Liver (tissue), 8 donors: ENCODE measurements at regions not wholly inside any gene's neighbourhood (a gene's known extent, or its start where the extent isn't known, plus 50 kb on each side); places are given as distances from the start of the nearest gene placed in this dataset.

Experiments used
- DNase-seq: peaks from one replicate; pipeline ENCODE4 v3.0.0-alpha.2; 2017; ENCODE audit warnings: low spot score
- H3K27ac ChIP-seq, 2 donors: one replicate each; pipeline ENCODE4 v1.7.0; 2013; ENCODE audit warnings: inconsistent platforms in 2 of 2, low read length in 2 of 2, control low read depth in 1 of 2, low read depth in 1 of 2, mild to moderate bottlenecking in 1 of 2
- H3K27me3 ChIP-seq, 4 donors: one replicate each; pipeline versions ENCODE4 v1.6.1 to v1.7.0; 2013; ENCODE audit warnings: low read length in 3 of 4, inconsistent platforms in 1 of 4, mild to moderate bottlenecking in 1 of 4, moderate library complexity in 1 of 4; ENCODE audit not compliant: control insufficient read depth in 4 of 4, insufficient read depth in 4 of 4
- H3K36me3 ChIP-seq, 4 donors: one replicate each; pipeline versions ENCODE4 v1.6.1 to v1.7.0; 2013; ENCODE audit warnings: low read length in 3 of 4, mild to moderate bottlenecking in 3 of 4, low read depth in 1 of 4, moderate library complexity in 1 of 4; ENCODE audit not compliant: control insufficient read depth in 4 of 4, insufficient read depth in 3 of 4
- H3K4me1 ChIP-seq, 4 donors: one replicate each; pipeline versions ENCODE4 v1.6.1 to v1.7.0; 2013; ENCODE audit warnings: low read length in 3 of 4, mild to moderate bottlenecking in 3 of 4, moderate library complexity in 1 of 4; ENCODE audit not compliant: control insufficient read depth in 4 of 4, insufficient read depth in 4 of 4
- H3K4me3 ChIP-seq, 3 donors: one replicate each; pipeline versions ENCODE4 v1.6.1 to v1.7.0; 2013; ENCODE audit warnings: low read length in 3 of 3, control low read depth in 1 of 3, low read depth in 1 of 3, mild to moderate bottlenecking in 1 of 3
- H3K9ac ChIP-seq, 2 donors: one replicate each; pipeline ENCODE4 v1.7.0; 2013; ENCODE audit warnings: low read length in 2 of 2, mild to moderate bottlenecking in 2 of 2, moderate library complexity in 2 of 2, control low read depth in 1 of 2, low read depth in 1 of 2
- H3K9me3 ChIP-seq, 4 donors: one replicate each; pipeline versions ENCODE4 v1.6.1 to v1.7.0; 2013; ENCODE audit warnings: low read length in 3 of 4; ENCODE audit not compliant: control insufficient read depth in 4 of 4
- ATF3 ChIP-seq: IDR thresholded peaks from 2 replicates; pipeline ENCODE4 v1.6.1; 2016; ENCODE audit warnings: antibody characterized with exemption
- CTCF ChIP-seq: fragments of 150-350 bp; IDR thresholded peaks from 2 replicates; pipeline ENCODE4 v1.5.1; 2017; ENCODE audit warnings: improper control_type of control experiment, low read depth, low read length; ENCODE audit not compliant: missing input control
- EGR1 ChIP-seq, 2 donors: IDR thresholded peaks; 2 replicates each; pipeline ENCODE4 v1.6.1; 2016 to 2018; ENCODE audit warnings: antibody characterized with exemption in 2 of 2, low read depth in 2 of 2
- FOXA1 ChIP-seq: IDR thresholded peaks from 2 replicates; pipeline ENCODE4 v1.6.1; 2016; ENCODE audit warnings: antibody characterized with exemption
- FOXA2 ChIP-seq: IDR thresholded peaks from 2 replicates; pipeline ENCODE4 v1.6.1; 2016; ENCODE audit warnings: antibody characterized with exemption
- GABPA ChIP-seq, 2 donors: IDR thresholded peaks in 1 of 2; conservative IDR thresholded peaks in 1 of 2; 2 replicates each; pipeline ENCODE4 v1.6.1; 2016; ENCODE audit warnings: antibody characterized with exemption in 2 of 2, mild to moderate bottlenecking in 1 of 2, moderate library complexity in 1 of 2
- HNF4A ChIP-seq, 2 donors: conservative IDR thresholded peaks; 2 replicates each; pipeline ENCODE4 v1.6.1; 2016; ENCODE audit warnings: antibody characterized with exemption in 2 of 2, mild to moderate bottlenecking in 2 of 2
- HNF4G ChIP-seq: IDR thresholded peaks from 2 replicates; pipeline ENCODE4 v1.6.1; 2016; ENCODE audit warnings: antibody characterized with exemption
- JUND ChIP-seq, 2 donors: IDR thresholded peaks; 2 replicates each; pipeline ENCODE4 v1.6.1; 2016; ENCODE audit warnings: antibody characterized with exemption in 2 of 2
- MAX ChIP-seq: IDR thresholded peaks from 2 replicates; pipeline ENCODE4 v1.6.1; 2016; ENCODE audit warnings: antibody characterized with exemption
- NR2F2 ChIP-seq: IDR thresholded peaks from 2 replicates; pipeline ENCODE4 v1.6.1; 2016; ENCODE audit warnings: antibody characterized with exemption
- RAD21 ChIP-seq, 2 donors: IDR thresholded peaks; 2 replicates each; pipeline ENCODE4 v1.6.1; 2016; ENCODE audit warnings: antibody characterized with exemption in 2 of 2, mild to moderate bottlenecking in 2 of 2
- REST ChIP-seq: IDR thresholded peaks from 2 replicates; pipeline ENCODE4 v1.6.1; 2016; ENCODE audit warnings: antibody characterized with exemption, mild to moderate bottlenecking
- RXRA ChIP-seq, 2 donors: IDR thresholded peaks; 2 replicates each; pipeline ENCODE4 v1.6.1; 2017 to 2018; ENCODE audit warnings: antibody characterized with exemption in 2 of 2, mild to moderate bottlenecking in 1 of 2
- SP1 ChIP-seq: IDR thresholded peaks from 2 replicates; pipeline ENCODE4 v1.6.1; 2018; ENCODE audit warnings: antibody characterized with exemption, mild to moderate bottlenecking
- TAF1 ChIP-seq: conservative IDR thresholded peaks from 2 replicates; pipeline ENCODE4 v1.6.1; 2016; ENCODE audit warnings: antibody characterized with exemption, mild to moderate bottlenecking
- YY1 ChIP-seq: IDR thresholded peaks from 2 replicates; pipeline ENCODE4 v1.6.1; 2016; ENCODE audit warnings: antibody characterized with exemption, mild to moderate bottlenecking
- WGBS: extraction: QIAGEN DNeasy Blood & Tissue Kit; methylation state at CpG from one replicate; pipeline ENCODE4 v1.1.7; 2013; 5-methylcytosine and 5-hydroxymethylcytosine counted together
- donor health status: healthy.
- donor health status: healthy.
- donor health status: healthy.
- donor health status: healthy.
- donor health status: healthy.

GRCh38 chr20:4508773-4509172 is 177.5 kb upstream of the PRNP start:
- H3K27ac ChIP-seq = no peak overlapping the region
- no peaks in the 10 kb centered on the region for H3K9me3 ChIP-seq
- no peak for TF ChIP-seq FOXA1
- TF ChIP-seq NR2F2 = no peak
- TF ChIP-seq EGR1 (IDR thresholded peaks at IDR 0.05; ENCODE audit: low read depth in 2 of 2) = no peak
- TF ChIP-seq YY1 = no peak
- TF ChIP-seq MAX = no peak
- no peaks in the 10 kb centered on the region for H3K4me1 ChIP-seq
- peaks cover 0 to 4% (median 0%) of the 10 kb centered on the region in 4 donors for H3K27me3 ChIP-seq
- 74% methylated on average over 3 of the region's 3 CpGs for WGBS
- no peak for DNase-seq
- H3K9ac ChIP-seq = no peak overlapping the region
- no peak overlapping the region for H3K4me3 ChIP-seq
- no peaks in the 10 kb centered on the region for H3K36me3 ChIP-seq

- Histone ChIP-seq H3K4me1 (no peaks in the 10 kb centered on the region), H3K9me3 (no peaks in the 10 kb centered on the region), H3K4me3 (no peak overlapping the region), H3K27ac (no peak overlapping the region), H3K9ac (no peak overlapping the region), H3K27me3 (peaks cover 0 to 4% (median 0%) of the 10 kb centered on the region in 4 donors), H3K36me3 (no peaks in the 10 kb centered on the region)
- TF ChIP-seq FOXA2 = no peak
- no peak for TF ChIP-seq REST
- no peak for TF ChIP-seq NR2F2
- no peak for TF ChIP-seq SP1
- TF ChIP-seq YY1 = no peak
- TF ChIP-seq TAF1 = no peak
- no peak for TF ChIP-seq MAX
- no peak for TF ChIP-seq HNF4A (conservative IDR thresholded peaks at IDR 0.05)
- TF ChIP-seq RXRA (IDR thresholded peaks at IDR 0.05) = no peak
- no peak for TF ChIP-seq JUND (IDR thresholded peaks at IDR 0.05)
- no peak for TF ChIP-seq ATF3
- no peak for TF ChIP-seq GABPA (IDR thresholded peaks at IDR 0.05 in 1 of 2, conservative IDR thresholded peaks at IDR 0.05 in 1 of 2)
- TF ChIP-seq EGR1 (IDR thresholded peaks at IDR 0.05; ENCODE audit: low read depth in 2 of 2) = no peak
- no peak for TF ChIP-seq RAD21 (IDR thresholded peaks at IDR 0.05)
- TF ChIP-seq CTCF = no peak
- no peak for TF ChIP-seq HNF4G
- WGBS = 35% methylated on average over 6 of the region's 6 CpGs
- no peak for DNase-seq
Observed at GRCh38 chr20:4507288-4507719, 179.0 kb upstream of the PRNP start.
